NT2/D1 (cell line): ENCODE measurements at regions not wholly inside any gene's neighbourhood (a gene's known extent, or its start where the extent isn't known, plus 50 kb on each side); places are given as distances from the start of the nearest gene placed in this dataset.

ENCODE experiments used
- YY1 ChIP-seq: IDR thresholded peaks from 2 replicates; pipeline ENCODE4 v1.6.1; 2011; ENCODE audit not compliant: insufficient read length, insufficient read depth
- ZNF274 ChIP-seq: IDR thresholded peaks from 2 replicates; pipeline ENCODE4 v1.6.1; 2011; ENCODE audit warnings: mild to moderate bottlenecking, low read depth, low read length

- TF ChIP-seq YY1, result no peak
- TF ChIP-seq ZNF274, result no peak
Observed at GRCh38 chr7:24200407-24200966, 83.5 kb upstream of the NPY start.
